ENCODE measurements at regions not wholly inside any gene's neighbourhood (a gene's known extent, or its start where the extent isn't known, plus 50 kb on each side); places are given as distances from the start of the nearest gene placed in this dataset.

DNA sequence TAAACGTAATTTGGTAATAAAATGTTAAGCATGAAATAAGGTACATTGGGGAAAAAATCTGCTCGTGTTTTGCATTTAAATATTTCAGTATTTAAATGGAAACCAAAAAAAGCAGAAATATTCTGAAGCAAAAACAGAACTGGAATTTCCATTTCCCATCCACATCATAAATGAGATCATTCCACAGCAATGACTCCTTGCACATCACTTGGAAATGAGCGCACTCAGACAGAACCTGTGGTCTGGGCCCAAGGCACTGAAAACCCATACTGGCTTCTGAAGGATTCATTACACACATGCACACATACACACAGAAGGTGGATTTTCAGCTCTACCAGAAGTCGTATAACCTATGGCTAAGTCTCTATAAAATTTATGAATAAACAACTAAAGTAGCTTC lies 174.8 kb downstream of the IBTK start:
- Histone ChIP-seq H3K9me1 (replicated peaks; ENCODE audit: control insufficient read depth, extremely low read depth, insufficient read depth, low read length) (no peaks in the 10 kb centered on the region), H3K36me3 (ENCODE audit: control insufficient read depth in 2 of 2, extremely low read depth in 1 of 2, insufficient read depth in 2 of 2, low read length in 2 of 2) (no peaks in the 10 kb centered on the region), H4K20me1 (replicated peaks; ENCODE audit: control insufficient read depth, extremely low read depth, insufficient read depth, low read length) (no peaks in the 10 kb centered on the region), H3K9me3 (replicated peaks; ENCODE audit: control insufficient read depth, insufficient read depth, low read length) (no peaks in the 10 kb centered on the region), H3K9ac (replicated peaks; ENCODE audit: extremely low read depth, insufficient read depth, low read length) (no peak overlapping the region), H3K4me3 (replicated peaks in 1 of 3; ENCODE audit: insufficient read depth in 1 of 3, low read depth in 1 of 3, low read length in 3 of 3) (no peak overlapping the region), H3K4me1 (ENCODE audit: control insufficient read depth, extremely low read depth, insufficient read depth, low read length) (peaks cover 9% of the 10 kb centered on the region), H3K4me2 (ENCODE audit: insufficient read depth, low read length) (no peak overlapping the region), H3K27me3 (ENCODE audit: control insufficient read depth in 2 of 2, insufficient read depth in 2 of 2, low read length in 2 of 2) (no peaks in the 10 kb centered on the region), H3K79me2 (ENCODE audit: control insufficient read depth, insufficient read depth, low read length) (no peaks in the 10 kb centered on the region), H2AFZ (ENCODE audit: low read depth, low read length) (no peak overlapping the region), H3K27ac (ENCODE audit: insufficient read depth, low read depth, low read length) (no peak overlapping the region)
- FAIRE-seq (no peak), DNase-seq (ENCODE audit: low read depth, low spot score) (no peak)
- BruUV-seq (replicated peaks), result no TSS peak
- CTCF ChIA-PET, result no interaction called here
- TF ChIP-seq POLR2AphosphoS5 (IDR thresholded peaks at IDR 0.05; ENCODE audit: insufficient read depth, low read depth, low read length) (no peak), FOS (IDR thresholded peaks at IDR 0.05; ENCODE audit: borderline replicate concordance, insufficient read depth, low read length) (no peak)
- TF ChIP-seq, protein P1, sequence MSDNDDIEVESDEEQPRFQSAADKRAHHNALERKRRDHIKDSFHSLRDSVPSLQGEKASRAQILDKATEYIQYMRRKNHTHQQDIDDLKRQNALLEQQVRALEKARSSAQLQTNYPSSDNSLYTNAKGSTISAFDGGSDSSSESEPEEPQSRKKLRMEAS (IDR thresholded peaks at IDR 0.05; ENCODE audit: insufficient read depth, insufficient read length), result no peak
- dilution Hi-C loops (cut with MboI; ENCODE audit: extremely low pct_ligation_motif_present, low sequenced_read_pairs) (no loop called here), intact Hi-C loops (cut with micrococcal nuclease) (no loop called here)
- POLR2A ChIA-PET, result no interaction called here

DNA sequence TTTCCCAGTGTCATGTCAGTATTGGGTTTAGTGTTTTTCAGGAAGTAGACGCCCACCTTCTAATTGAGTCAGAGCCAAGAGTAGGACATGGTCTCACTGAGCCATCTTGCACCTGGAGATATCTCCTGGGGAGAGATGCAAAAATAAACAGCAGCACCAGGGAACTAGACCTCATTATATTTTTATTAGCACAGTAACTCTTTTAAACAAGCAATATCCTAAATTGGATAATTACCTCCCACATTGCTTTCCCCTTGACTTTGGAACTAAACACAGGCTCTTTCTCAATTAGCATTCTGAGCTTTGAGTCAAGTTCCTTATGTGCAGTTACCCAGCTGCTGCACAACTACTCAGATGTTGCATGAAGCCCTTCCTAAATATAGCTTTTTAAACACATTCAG lies 175.4 kb downstream of the IBTK start:
- TF ChIP-seq EZH2 (IDR thresholded peaks at IDR 0.05; ENCODE audit: borderline replicate concordance, low read depth, low read length, severe bottlenecking), result no peak
- no peak for TF ChIP-seq FOS (IDR thresholded peaks at IDR 0.05; ENCODE audit: borderline replicate concordance, insufficient read depth, low read length)
- no peak for TF ChIP-seq GATA2 (IDR thresholded peaks at IDR 0.05; ENCODE audit: insufficient read depth, insufficient read length, low read depth, low read length)
- no peak for TF ChIP-seq POLR2AphosphoS5 (IDR thresholded peaks at IDR 0.05; ENCODE audit: insufficient read depth, low read depth, low read length)
- TF ChIP-seq, protein P2, sequence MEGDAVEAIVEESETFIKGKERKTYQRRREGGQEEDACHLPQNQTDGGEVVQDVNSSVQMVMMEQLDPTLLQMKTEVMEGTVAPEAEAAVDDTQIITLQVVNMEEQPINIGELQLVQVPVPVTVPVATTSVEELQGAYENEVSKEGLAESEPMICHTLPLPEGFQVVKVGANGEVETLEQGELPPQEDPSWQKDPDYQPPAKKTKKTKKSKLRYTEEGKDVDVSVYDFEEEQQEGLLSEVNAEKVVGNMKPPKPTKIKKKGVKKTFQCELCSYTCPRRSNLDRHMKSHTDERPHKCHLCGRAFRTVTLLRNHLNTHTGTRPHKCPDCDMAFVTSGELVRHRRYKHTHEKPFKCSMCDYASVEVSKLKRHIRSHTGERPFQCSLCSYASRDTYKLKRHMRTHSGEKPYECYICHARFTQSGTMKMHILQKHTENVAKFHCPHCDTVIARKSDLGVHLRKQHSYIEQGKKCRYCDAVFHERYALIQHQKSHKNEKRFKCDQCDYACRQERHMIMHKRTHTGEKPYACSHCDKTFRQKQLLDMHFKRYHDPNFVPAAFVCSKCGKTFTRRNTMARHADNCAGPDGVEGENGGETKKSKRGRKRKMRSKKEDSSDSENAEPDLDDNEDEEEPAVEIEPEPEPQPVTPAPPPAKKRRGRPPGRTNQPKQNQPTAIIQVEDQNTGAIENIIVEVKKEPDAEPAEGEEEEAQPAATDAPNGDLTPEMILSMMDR (IDR thresholded peaks at IDR 0.05; ENCODE audit: extremely low read depth in 1 of 2, insufficient read depth in 1 of 2, low read depth in 1 of 2, low read length in 2 of 2), result no peak
- TF ChIP-seq, protein P1 (IDR thresholded peaks at IDR 0.05; ENCODE audit: insufficient read depth, insufficient read length), result no peak
- BruUV-seq (replicated peaks), result no TSS peak
- no peaks in the 10 kb centered on the region for H3K27me3 ChIP-seq (ENCODE audit: control insufficient read depth in 2 of 2, insufficient read depth in 2 of 2, low read length in 2 of 2)
- no peaks in the 10 kb centered on the region for H3K36me3 ChIP-seq (ENCODE audit: control insufficient read depth in 2 of 2, extremely low read depth in 1 of 2, insufficient read depth in 2 of 2, low read length in 2 of 2)
- H4K20me1 ChIP-seq (replicated peaks; ENCODE audit: control insufficient read depth, extremely low read depth, insufficient read depth, low read length), result no peaks in the 10 kb centered on the region
- dilution Hi-C loops (cut with MboI; ENCODE audit: extremely low pct_ligation_motif_present, low sequenced_read_pairs) (no loop called here), intact Hi-C loops (cut with micrococcal nuclease) (no loop called here)
- no peak overlapping the region for H3K4me3 ChIP-seq (replicated peaks in 1 of 3; ENCODE audit: insufficient read depth in 1 of 3, low read depth in 1 of 3, low read length in 3 of 3)
- DNase-seq (ENCODE audit: low read depth, low spot score) (no peak), FAIRE-seq (no peak)
- H3K4me2 ChIP-seq (ENCODE audit: insufficient read depth, low read length), result no peak overlapping the region
- no peaks in the 10 kb centered on the region for H3K9me3 ChIP-seq (replicated peaks; ENCODE audit: control insufficient read depth, insufficient read depth, low read length)
- no peak overlapping the region for H3K27ac ChIP-seq (ENCODE audit: insufficient read depth, low read depth, low read length)
- H3K4me1 ChIP-seq (ENCODE audit: control insufficient read depth, extremely low read depth, insufficient read depth, low read length), result peaks cover 9% of the 10 kb centered on the region
- POLR2A ChIA-PET, result no interaction called here
- no peaks in the 10 kb centered on the region for H3K79me2 ChIP-seq (ENCODE audit: control insufficient read depth, insufficient read depth, low read length)
- H3K9me1 ChIP-seq (replicated peaks; ENCODE audit: control insufficient read depth, extremely low read depth, insufficient read depth, low read length), result no peaks in the 10 kb centered on the region
- no peak overlapping the region for H3K9ac ChIP-seq (replicated peaks; ENCODE audit: extremely low read depth, insufficient read depth, low read length)
- CTCF ChIA-PET, result no interaction called here
- no peak overlapping the region for H2AFZ ChIP-seq (ENCODE audit: low read depth, low read length)

Data from endothelial cell of umbilical vein (primary cell).